ENCODE measurements at regions not wholly inside any gene's neighbourhood (a gene's known extent, or its start where the extent isn't known, plus 50 kb on each side); places are given as distances from the start of the nearest gene placed in this dataset.
A peak's percentile ranks its signal among the peaks of the same experiment; 100 is the strongest.

DNA sequence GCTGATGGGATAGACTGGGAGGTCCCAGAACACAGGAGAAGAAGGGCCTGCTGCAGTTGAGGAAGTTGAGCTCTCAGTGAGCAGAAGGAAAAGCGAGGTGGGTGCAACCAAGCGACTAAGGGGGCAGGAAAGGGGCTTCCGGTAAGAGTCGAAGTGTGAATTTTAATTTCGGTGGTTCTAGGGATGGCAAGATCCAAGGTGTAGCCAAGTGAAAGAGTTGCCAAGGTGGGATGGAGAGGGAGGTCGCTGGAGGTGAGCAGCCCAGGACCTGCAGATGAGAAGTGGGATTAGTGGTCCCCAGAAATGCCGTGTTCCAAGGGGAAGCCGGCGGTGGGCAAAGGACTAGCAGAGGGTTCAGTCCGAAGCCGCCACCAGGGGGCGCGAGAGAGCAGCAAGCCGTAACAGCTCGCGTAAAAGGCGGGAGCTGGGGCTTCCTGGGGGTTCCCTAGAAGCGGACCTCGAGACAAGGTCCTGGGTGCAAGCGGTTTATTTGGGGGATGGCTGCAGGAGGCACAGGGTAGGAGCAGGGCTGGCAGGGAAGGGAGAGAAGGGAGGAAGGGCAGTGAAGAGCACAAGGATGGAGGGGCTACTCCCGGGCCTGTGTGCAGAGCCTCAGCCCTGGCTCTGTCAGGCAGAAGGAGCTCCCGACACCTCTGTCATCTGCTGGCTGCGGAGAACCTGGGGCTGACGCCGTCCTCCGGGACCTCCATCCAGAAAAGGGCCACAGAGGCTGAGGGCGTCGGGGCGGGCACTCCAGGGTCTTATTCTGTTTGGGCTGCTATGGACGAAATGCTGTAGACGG lies 103.6 kb downstream of the PAX1 start:
- Histone ChIP-seq H3K27ac (no peak overlapping the region), H3K4me1 (no peaks in the 10 kb centered on the region), H3K4me3 (no peak overlapping the region), H3K27me3 (no peaks in the 10 kb centered on the region), H3K9me3 (no peaks in the 10 kb centered on the region), H3K36me3 (no peaks in the 10 kb centered on the region)
- intact Hi-C loops (cut with DNase I; ENCODE audit: low total_unique reads), result no loop called here
- no peak for TF ChIP-seq POLR2A (IDR thresholded peaks at IDR 0.05)
- TF ChIP-seq, protein P1, sequence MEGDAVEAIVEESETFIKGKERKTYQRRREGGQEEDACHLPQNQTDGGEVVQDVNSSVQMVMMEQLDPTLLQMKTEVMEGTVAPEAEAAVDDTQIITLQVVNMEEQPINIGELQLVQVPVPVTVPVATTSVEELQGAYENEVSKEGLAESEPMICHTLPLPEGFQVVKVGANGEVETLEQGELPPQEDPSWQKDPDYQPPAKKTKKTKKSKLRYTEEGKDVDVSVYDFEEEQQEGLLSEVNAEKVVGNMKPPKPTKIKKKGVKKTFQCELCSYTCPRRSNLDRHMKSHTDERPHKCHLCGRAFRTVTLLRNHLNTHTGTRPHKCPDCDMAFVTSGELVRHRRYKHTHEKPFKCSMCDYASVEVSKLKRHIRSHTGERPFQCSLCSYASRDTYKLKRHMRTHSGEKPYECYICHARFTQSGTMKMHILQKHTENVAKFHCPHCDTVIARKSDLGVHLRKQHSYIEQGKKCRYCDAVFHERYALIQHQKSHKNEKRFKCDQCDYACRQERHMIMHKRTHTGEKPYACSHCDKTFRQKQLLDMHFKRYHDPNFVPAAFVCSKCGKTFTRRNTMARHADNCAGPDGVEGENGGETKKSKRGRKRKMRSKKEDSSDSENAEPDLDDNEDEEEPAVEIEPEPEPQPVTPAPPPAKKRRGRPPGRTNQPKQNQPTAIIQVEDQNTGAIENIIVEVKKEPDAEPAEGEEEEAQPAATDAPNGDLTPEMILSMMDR (IDR thresholded peaks at IDR 0.05), result peak; percentile 15 to 43 (median 37)
- peak in 1 of 2 donors; percentile 61 for DNase-seq (ENCODE audit: low spot score in 2 of 2)

DNA sequence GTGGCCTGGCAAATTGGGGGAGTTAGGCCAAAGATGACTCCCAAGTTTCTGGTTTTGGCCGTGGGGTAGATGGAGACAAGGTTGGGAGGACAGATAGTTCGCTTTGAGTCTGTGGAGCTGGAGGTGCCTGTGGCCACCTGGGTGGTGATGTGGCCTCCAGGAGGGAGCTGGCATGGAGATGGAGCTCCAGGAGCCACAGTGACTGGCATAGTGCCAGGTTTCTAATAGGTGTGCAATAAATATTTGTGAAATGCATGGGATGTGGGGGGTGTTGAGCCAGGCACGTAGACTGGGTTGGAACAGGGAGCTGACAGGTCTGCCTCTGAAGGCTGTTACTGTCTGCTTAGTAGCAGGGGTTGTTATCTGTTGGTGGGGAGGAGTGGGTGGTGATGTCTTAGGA lies 102.7 kb downstream of the PAX1 start:
- no peaks in the 10 kb centered on the region for H3K27me3 ChIP-seq
- H3K4me3 ChIP-seq, result no peak overlapping the region
- H3K27ac ChIP-seq, result no peak overlapping the region
- H3K36me3 ChIP-seq, result no peaks in the 10 kb centered on the region
- TF ChIP-seq POLR2AphosphoS5 (IDR thresholded peaks at IDR 0.05), result no peak
- TF ChIP-seq, protein P1 (IDR thresholded peaks at IDR 0.05), result no peak
- no peak for TF ChIP-seq POLR2A (IDR thresholded peaks at IDR 0.05)
- no peak for DNase-seq (ENCODE audit: low spot score in 2 of 2)
- no peaks in the 10 kb centered on the region for H3K4me1 ChIP-seq
- no peaks in the 10 kb centered on the region for H3K9me3 ChIP-seq
- intact Hi-C loops (cut with DNase I; ENCODE audit: low total_unique reads), result no loop called here

DNA sequence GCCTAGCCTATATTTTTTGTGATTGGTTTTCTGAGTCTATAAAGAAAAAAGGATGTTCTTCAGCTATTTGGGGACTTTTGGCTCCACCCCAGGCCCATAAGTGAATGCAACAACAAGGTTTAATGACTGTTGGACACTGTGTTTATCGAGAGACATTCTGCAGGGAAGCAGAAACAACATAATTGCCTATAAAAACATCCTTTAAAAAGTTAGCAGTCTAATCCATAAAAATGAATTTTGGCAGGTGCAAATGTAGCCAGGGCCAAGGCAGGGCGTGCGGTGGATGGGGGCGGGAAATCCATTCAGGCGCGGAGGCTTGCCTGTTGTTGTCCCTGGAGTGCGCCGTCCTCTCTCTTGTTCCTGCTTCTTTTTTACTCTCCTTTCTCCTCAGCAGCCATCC lies 99.3 kb downstream of the PAX1 start:
- H3K9me3 ChIP-seq, result no peaks in the 10 kb centered on the region
- TF ChIP-seq, protein P1 (IDR thresholded peaks at IDR 0.05), result no peak
- TF ChIP-seq POLR2AphosphoS5 (IDR thresholded peaks at IDR 0.05) (no peak), POLR2A (IDR thresholded peaks at IDR 0.05) (no peak)
- no peaks in the 10 kb centered on the region for H3K27me3 ChIP-seq
- DNase-seq (ENCODE audit: low spot score in 2 of 2), result no peak
- no peaks in the 10 kb centered on the region for H3K36me3 ChIP-seq
- no peak overlapping the region for H3K4me3 ChIP-seq
- H3K4me1 ChIP-seq, result no peaks in the 10 kb centered on the region
- intact Hi-C loops (cut with DNase I; ENCODE audit: low total_unique reads), result no loop called here
- H3K27ac ChIP-seq, result no peak overlapping the region

DNA sequence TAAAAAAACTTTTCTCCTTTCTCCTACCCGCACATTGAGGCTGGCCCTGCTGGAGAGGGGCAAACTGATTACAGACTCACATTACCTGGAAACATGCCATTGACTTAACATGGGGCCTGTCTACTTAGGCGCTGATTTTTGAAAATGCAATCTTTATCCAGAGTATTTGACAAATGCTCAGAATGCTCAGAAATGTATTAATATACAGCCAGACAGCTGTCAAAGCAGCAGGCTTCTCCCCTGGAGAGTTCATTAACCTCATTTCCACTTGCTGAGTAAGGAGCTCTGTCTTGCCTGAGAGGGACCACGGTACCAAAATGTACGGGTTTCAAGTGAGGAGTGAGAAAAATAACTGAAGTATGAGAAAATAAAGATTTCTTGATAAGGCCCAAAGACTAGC lies 95.7 kb downstream of the PAX1 start:
- no peaks in the 10 kb centered on the region for H3K4me1 ChIP-seq
- H3K4me3 ChIP-seq, result no peak overlapping the region
- intact Hi-C loops (cut with DNase I; ENCODE audit: low total_unique reads), result no loop called here
- H3K27me3 ChIP-seq, result no peaks in the 10 kb centered on the region
- TF ChIP-seq, protein P1 (IDR thresholded peaks at IDR 0.05), result no peak
- TF ChIP-seq POLR2AphosphoS5 (IDR thresholded peaks at IDR 0.05), result no peak
- H3K9me3 ChIP-seq, result no peaks in the 10 kb centered on the region
- H3K36me3 ChIP-seq, result no peaks in the 10 kb centered on the region
- H3K27ac ChIP-seq, result no peak overlapping the region
- DNase-seq (ENCODE audit: low spot score in 2 of 2), result no peak

DNA sequence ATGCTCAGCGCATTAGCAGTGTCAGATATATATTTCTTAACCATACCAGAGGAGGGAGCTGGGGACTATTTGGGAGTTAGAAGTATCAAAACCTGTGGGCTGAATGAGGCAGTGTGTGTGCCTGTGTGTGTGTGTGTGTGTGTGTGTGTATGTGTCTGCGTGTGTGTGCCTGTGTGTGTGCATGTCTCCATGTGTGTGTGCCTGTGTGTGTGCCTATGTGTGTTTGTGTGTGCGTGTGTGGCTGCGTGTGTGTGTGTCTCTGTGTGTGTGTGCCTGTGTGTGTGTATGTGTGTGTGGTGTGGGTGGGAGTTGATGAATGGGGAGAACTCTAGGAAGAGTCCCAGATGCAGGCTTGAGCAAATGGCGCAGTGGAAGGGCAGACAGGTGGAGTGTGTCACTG lies 92.9 kb downstream of the PAX1 start:
- H3K9me3 ChIP-seq, result no peaks in the 10 kb centered on the region
- intact Hi-C loops (cut with DNase I; ENCODE audit: low total_unique reads), result no loop called here
- H3K27me3 ChIP-seq, result no peaks in the 10 kb centered on the region
- no peak for DNase-seq (ENCODE audit: low spot score in 2 of 2)
- H3K36me3 ChIP-seq, result no peaks in the 10 kb centered on the region
- TF ChIP-seq POLR2AphosphoS5 (IDR thresholded peaks at IDR 0.05), result no peak
- TF ChIP-seq, protein P1 (IDR thresholded peaks at IDR 0.05), result no peak
- TF ChIP-seq POLR2A (IDR thresholded peaks at IDR 0.05), result no peak
- H3K27ac ChIP-seq, result no peak overlapping the region
- no peak overlapping the region for H3K4me3 ChIP-seq
- H3K4me1 ChIP-seq, result no peaks in the 10 kb centered on the region

Measured in breast epithelium (tissue), 4 donors.